GM12872 (cell line): ENCODE measurements at regions not wholly inside any gene's neighbourhood (a gene's known extent, or its start where the extent isn't known, plus 50 kb on each side); places are given as distances from the start of the nearest gene placed in this dataset.

ENCODE experiments used
- CTCF ChIP-seq: IDR thresholded peaks from 3 replicates; pipeline ENCODE4 v1.5.1; 2011; ENCODE audit warnings: low read depth, mild to moderate bottlenecking, low read length, moderate library complexity; ENCODE audit not compliant: insufficient read depth

- TF ChIP-seq CTCF: no peak
Measured at GRCh38 chr13:80094526-80094925, 246.4 kb downstream of the SPRY2 start.

- TF ChIP-seq CTCF: no peak
Measured at GRCh38 chr13:80093888-80094287, 247.0 kb downstream of the SPRY2 start.

GRCh38 chr13:80086304-80086721 is 254.6 kb downstream of the SPRY2 start:
- no peak for TF ChIP-seq CTCF

- TF ChIP-seq CTCF: no peak
Measured at GRCh38 chr13:80083853-80084676, 256.9 kb downstream of the SPRY2 start.

GRCh38 chr13:80083081-80083852 is 257.7 kb downstream of the SPRY2 start:
- TF ChIP-seq CTCF: no peak

- no peak for TF ChIP-seq CTCF
Measured at GRCh38 chr13:80082396-80083080, 258.4 kb downstream of the SPRY2 start.

GRCh38 chr13:80074811-80075210 is 266.1 kb downstream of the SPRY2 start:
- no peak for TF ChIP-seq CTCF
